HG03432 (cell line): ENCODE measurements at regions not wholly inside any gene's neighbourhood (a gene's known extent, or its start where the extent isn't known, plus 50 kb on each side); places are given as distances from the start of the nearest gene placed in this dataset.
"Not testable (repeated sequence)": the region's sequence is repeated elsewhere in the genome, so short reads cannot be mapped to it uniquely, and the experiment has no call there.

Experiments
- ATAC-seq: cut with Tn5 transposase; IDR thresholded peaks from one replicate; pipeline ENCODE4 v1.9.1; 2021; ENCODE audit warnings: mild to moderate bottlenecking, moderate library complexity; ENCODE audit not compliant: unreplicated experiment

GRCh38 chr2:67616749-67617148 is 219.6 kb downstream of the ETAA1 start:
- ATAC-seq, result peak; percentile 86

DNA sequence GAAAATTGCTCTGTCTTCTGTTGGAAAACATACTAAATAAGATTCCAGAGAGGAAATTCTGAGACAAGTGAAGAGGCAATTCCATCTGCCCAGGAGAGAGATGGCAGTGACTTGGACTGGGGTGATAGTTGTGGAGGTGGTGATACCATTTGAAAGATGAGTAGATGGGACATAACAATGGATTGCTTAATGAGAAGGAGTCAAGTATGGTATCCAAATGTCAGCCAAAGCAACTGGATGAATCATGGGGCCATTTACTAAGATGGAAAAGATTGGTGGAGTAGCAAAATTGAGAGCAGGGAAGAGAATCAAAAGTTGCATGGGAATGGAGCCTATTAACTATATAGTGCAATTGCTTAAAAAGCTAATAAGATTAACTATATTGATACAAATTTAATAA is 222.1 kb downstream of the ETAA1 start:
- ATAC-seq, result no peak

GRCh38 chr2:67623741-67624140 is 226.6 kb downstream of the ETAA1 start:
- ATAC-seq, result not testable (repeated sequence)

- ATAC-seq, result no peak
Observed at GRCh38 chr2:67625178-67625577, 228.0 kb downstream of the ETAA1 start.

DNA sequence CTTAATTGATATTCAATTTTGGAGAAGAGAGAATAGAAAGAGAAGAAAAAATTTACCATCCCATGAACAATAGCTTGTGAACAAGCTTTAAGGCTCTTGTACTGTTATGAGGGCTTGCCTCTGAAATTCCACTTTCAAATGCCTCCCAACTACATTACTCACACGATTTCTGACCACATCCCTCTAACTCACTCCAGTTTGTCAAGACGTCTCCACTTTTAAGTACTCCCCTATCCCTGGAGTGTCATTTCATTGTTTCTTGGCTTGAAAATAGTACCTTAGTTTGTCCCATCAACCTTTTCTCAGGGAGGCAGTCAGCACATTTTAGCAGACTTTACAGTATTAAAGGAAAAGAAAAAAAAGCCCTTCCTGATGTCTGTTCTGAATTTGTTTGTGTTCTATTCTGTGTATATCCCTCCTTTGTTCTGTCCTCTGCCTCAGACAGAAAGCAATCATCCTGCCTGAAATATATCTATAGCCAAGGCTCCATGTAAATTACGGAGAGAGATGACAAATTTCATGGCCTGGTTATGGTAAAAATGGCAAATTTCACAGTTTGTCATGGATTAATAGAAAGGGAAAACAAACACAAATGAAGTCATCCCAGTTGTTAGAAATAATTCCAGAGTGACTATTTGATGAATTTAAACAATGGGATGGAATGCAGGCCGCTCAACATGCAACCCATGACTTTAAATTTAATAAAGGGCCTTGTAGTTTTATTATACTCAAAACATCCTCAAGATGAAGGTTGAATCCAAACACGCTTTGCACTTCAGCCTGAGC is 228.8 kb downstream of the ETAA1 start:
- ATAC-seq, result no peak

DNA sequence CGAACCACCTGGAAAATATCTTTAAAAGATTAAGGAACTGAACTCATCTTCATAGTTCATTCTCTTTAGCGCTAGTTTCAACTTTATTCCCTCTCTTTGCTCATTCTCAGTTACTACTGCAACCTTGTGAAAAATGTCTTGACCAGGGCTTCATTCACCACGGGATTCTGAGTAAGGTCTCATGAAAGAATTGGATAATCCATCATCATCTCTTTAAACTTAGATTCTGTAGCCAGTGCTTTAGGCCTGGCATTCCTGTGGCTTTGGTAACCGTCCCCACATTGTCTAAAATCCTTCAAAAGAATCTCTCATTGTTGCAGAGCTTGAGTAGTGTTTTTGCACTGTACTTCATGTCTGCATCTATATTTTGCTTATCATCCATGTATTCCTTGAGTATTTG is 229.5 kb downstream of the ETAA1 start:
- no peak for ATAC-seq

- ATAC-seq, result no peak
Observed at GRCh38 chr2:67627456-67628207, 230.5 kb downstream of the ETAA1 start.

DNA sequence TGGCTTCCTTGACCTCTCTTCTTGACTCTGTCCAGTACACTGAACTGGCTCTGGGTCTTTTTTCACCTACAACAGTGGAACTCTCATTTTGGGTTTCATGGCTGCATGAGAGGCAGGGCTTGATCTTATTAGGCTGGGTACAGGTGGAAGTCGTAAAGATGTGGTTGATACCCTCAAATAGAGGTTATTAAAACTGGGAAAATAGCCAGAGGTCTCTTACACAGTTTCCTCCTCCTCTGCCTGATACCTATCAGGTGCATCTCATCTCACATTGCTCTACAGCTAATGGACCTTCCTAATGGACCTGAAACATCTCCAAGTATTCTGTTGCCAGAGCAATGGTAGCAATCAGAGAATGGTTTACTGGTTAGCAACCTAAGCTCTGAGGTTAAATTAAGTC is 231.8 kb downstream of the ETAA1 start:
- no peak for ATAC-seq

DNA sequence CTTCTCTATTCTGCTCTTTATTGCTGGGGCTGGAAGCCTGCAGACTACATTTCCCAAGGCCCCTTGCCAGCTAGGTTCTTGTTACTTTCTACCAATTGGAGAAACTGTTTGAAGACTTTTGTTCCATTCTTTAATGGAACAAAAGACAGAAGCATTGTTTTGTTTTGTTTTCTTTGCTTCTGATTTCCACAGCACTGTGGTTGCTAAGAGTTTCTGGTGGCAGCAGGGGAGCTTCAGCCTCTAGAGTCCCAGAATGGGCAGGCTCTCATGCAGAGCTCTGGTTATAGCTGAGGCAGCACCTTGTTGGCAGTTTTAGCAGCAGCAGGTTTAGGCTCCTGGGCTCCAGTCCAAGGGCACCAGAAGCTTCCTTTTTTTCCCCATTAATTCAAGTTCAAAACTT is 234.3 kb downstream of the ETAA1 start:
- no peak for ATAC-seq

GRCh38 chr2:67633212-67633856 is 236.2 kb downstream of the ETAA1 start:
- ATAC-seq, result no peak

- no peak for ATAC-seq
Observed at GRCh38 chr2:67638146-67638545, 241.0 kb downstream of the ETAA1 start.

- ATAC-seq, result no peak
Observed at GRCh38 chr2:67641312-67642045, 244.3 kb downstream of the ETAA1 start.

- ATAC-seq, result no peak
Observed at GRCh38 chr2:67642046-67642382, 244.9 kb downstream of the ETAA1 start.

DNA sequence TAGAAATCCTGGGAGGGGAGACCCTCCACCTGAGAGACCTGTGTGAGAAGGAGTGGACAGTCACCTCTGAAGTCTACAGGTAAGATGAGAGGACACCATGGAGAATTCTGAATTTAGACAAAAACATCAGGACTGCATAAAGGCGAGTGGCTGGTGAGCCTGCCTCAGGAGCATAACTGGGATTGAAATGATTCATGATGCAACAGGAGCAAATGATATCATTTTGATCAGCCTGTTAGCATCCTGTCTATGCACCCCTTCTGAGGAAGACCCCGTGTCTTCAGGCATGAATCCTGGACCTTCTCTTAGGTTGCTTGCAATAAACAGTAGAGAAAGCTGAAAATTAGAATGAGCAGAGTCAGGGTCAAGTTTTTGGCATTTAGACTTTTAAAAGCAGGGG is 245.8 kb downstream of the ETAA1 start:
- no peak for ATAC-seq

GRCh38 chr2:67645280-67646138 is 248.4 kb downstream of the ETAA1 start:
- ATAC-seq, result no peak

GRCh38 chr2:67646714-67647333 is 249.7 kb downstream of the ETAA1 start:
- ATAC-seq, result no peak

DNA sequence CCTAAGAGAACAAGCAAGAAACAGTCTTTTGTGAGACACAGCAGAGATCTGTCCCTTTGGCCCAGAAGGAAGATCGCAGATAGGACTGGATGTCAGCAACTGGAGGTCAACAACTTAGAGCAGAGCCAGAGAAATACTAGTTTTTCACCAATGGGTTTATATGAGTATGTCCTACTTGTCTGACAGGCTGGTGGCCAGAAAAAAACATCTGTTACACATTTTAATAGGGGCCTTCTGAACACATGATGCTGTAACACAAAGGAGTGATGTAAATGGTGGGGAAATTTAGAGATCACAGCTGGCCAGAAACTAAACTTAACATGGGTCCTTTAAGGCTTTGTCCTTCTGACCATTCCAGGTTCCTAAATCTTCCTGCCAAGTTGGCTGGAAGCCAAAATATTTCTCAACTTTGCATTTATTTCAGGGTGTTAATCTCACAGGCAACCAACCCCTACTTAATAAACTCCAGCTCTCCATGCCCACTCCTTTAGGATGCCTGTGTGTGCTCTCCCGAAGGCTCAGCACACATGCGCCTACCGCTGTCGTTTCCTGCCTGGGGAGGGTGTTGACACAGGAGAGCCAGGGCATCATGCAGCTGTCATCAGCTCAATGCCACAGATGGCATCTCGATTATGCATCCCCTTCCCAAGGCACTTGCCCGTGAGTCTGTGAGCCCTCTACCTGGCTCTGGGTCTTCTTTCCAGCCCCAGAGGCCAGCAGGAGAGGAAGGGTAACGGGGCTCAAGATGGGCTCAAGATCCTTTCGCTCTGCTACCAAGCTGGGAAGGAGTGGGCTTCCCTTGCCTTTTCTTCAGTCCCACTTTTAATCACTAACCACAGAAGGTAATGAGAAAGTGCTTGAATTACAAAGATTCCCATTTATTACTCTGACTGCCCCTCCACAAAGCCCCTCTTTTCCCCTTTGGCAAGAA is 252.5 kb downstream of the ETAA1 start:
- no peak for ATAC-seq

DNA sequence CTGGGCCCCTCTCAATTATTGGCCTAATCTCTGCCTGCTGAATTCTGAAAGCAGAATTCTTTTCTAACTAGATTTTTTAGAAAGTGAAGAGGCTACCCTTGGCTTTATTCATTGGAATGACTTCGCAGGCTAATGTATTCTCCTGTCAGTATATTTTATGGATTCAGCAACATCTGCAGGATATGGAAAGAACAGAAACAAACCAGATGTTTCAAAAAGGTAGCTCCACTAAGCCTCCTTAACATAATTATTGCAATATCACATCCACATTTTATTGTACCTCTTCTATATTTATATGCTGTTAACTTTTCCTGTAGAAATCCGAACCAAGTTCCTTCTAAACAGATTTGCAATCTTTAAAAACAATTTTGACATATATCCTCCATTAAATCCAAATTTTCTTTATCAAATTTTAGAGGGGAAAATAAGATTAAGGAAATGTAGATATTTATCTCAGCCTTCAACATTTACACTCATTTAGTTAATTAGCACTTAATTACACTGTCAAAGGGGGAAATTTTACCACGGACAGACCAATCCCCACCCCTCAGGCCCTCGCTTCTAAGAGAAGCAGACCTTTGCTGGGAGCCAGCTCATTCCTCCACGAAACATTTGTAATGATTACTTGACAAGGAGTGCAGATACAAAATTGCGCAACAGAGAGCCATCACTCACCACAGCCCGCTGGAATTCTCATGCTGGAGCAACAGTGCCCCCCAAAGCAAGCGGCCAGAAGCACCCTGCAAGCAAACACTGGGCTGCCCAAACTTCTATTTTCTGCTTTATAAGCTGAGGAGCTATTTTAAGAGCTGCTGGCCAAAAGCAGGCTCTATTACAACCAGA is 253.4 kb downstream of the ETAA1 start:
- ATAC-seq, result no peak
